IMR-90 (cell line): ENCODE measurements at regions not wholly inside any gene's neighbourhood (a gene's known extent, or its start where the extent isn't known, plus 50 kb on each side); places are given as distances from the start of the nearest gene placed in this dataset.

Experiments
- ATAC-seq: fragments of 200-7000 bp; cut with Tn5 transposase; 2 replicates; pipeline ENCODE4 v1.9.1; 2020; ENCODE audit warnings: low read depth, mild to moderate bottlenecking, moderate library complexity
- BruUV-seq: library from RNA; stranded (reverse); fragments of 400-500 nt; replicated peaks from 2 replicates; lab custom pipeline; 2021; lab: Mats Ljungman, UMichigan
- CTCF ChIA-PET: fragments of 300-600 bp; formaldehyde crosslinking; extraction: SDS; loops from one replicate; lab custom pipeline; 2021; ENCODE audit warnings: antibody characterized with exemption; lab: Yijun Ruan, JAX
- POLR2A ChIA-PET: fragments of 300-600 bp; sonication (Branson Sonifier 250); formaldehyde crosslinking; loops from one replicate; lab custom pipeline; 2022; ENCODE audit warnings: antibody characterized with exemption; ENCODE audit not compliant: unreplicated experiment; lab: Charles Lee
- DNase-seq: peaks from one replicate; pipeline ENCODE4 v3.0.0; 2013
- H2AFZ ChIP-seq: replicated peaks from 2 replicates; pipeline ENCODE3; 2013; ENCODE audit warnings: low read length, mild to moderate bottlenecking; ENCODE audit not compliant: poor library complexity
- H2AK5ac ChIP-seq: 2 replicates; pipeline ENCODE4 v1.6.1; 2013; ENCODE audit warnings: low read depth, low read length, inconsistent platforms
- H2AK9ac ChIP-seq: replicated peaks from 2 replicates; pipeline ENCODE3; 2013; ENCODE audit warnings: mild to moderate bottlenecking, low read depth, low read length, moderate library complexity; ENCODE audit not compliant: poor library complexity
- H2BK120ac ChIP-seq: 2 replicates; pipeline ENCODE4 v1.6.1; 2013; ENCODE audit warnings: low read depth, low read length, inconsistent platforms
- H2BK15ac ChIP-seq: 3 replicates; pipeline ENCODE4 v1.6.1; 2013; ENCODE audit warnings: low read depth, low read length, inconsistent platforms
- H2BK20ac ChIP-seq: 2 replicates; pipeline ENCODE4 v1.6.1; 2013; ENCODE audit warnings: low read depth, mild to moderate bottlenecking, inconsistent platforms, low read length, moderate library complexity
- H2BK5ac ChIP-seq: 2 replicates; pipeline ENCODE4 v1.6.1; 2013; ENCODE audit warnings: mild to moderate bottlenecking, low read depth, low read length, inconsistent platforms; ENCODE audit not compliant: poor library complexity, severe bottlenecking
- H3K14ac ChIP-seq: replicated peaks from 2 replicates; pipeline ENCODE4 v1.6.1; 2013; ENCODE audit warnings: low read depth, low read length, inconsistent platforms
- H3K18ac ChIP-seq: 2 replicates; pipeline ENCODE4 v1.6.1; 2013; ENCODE audit warnings: low read depth, low read length, control low read depth
- H3K23ac ChIP-seq: 2 replicates; pipeline ENCODE4 v1.6.1; 2013; ENCODE audit warnings: low read depth, low read length, inconsistent platforms
- H3K27ac ChIP-seq: 2 replicates; pipeline ENCODE4 v1.5.1; 2013; ENCODE audit warnings: mild to moderate bottlenecking, control low read depth, low read length; ENCODE audit not compliant: insufficient read depth
- H3K27me3 ChIP-seq: 2 replicates; pipeline ENCODE4 v1.6.1; 2013; ENCODE audit warnings: low read length; ENCODE audit not compliant: control insufficient read depth, insufficient read depth
- H3K36me3 ChIP-seq: 2 replicates; pipeline ENCODE4 v1.6.1; 2013; ENCODE audit warnings: low read length, mixed read lengths; ENCODE audit not compliant: control insufficient read depth, insufficient read depth
- H3K4ac ChIP-seq: 2 replicates; pipeline ENCODE4 v1.6.1; 2013; ENCODE audit warnings: low read depth, low read length, inconsistent platforms
- H3K4me1 ChIP-seq: 2 replicates; pipeline ENCODE4 v1.6.1; 2013; ENCODE audit warnings: low read length, mixed read lengths; ENCODE audit not compliant: control insufficient read depth, insufficient read depth
- H3K4me2 ChIP-seq: 2 replicates; pipeline ENCODE4 v1.6.1; 2013; ENCODE audit warnings: low read depth, mild to moderate bottlenecking, control low read depth, low read length, moderate library complexity
- H3K4me3 ChIP-seq: 2 replicates; pipeline ENCODE4 v1.5.1; 2013; ENCODE audit warnings: low read depth, mild to moderate bottlenecking, control low read depth, low read length, moderate library complexity; ENCODE audit not compliant: insufficient read depth
- H3K56ac ChIP-seq: 2 replicates; pipeline ENCODE4 v1.6.1; 2013; ENCODE audit warnings: low read length, inconsistent platforms; ENCODE audit not compliant: insufficient read depth; ENCODE audit errors: extremely low read depth
- H3K79me1 ChIP-seq, 2 experiments: 2 replicates each; pipeline ENCODE4 v1.6.1; 2013; ENCODE audit warnings: low read length in 2 of 2, inconsistent platforms in 1 of 2, low read depth in 1 of 2
- H3K9ac ChIP-seq: 2 replicates; pipeline ENCODE4 v1.6.1; 2013; ENCODE audit warnings: low read depth, low read length, control low read depth
- H3K9me1 ChIP-seq: 2 replicates; pipeline ENCODE4 v1.6.1; 2013; ENCODE audit warnings: low read length, inconsistent platforms; ENCODE audit not compliant: insufficient read depth
- H3K9me3 ChIP-seq: 2 replicates; pipeline ENCODE4 v1.6.1; 2013; ENCODE audit warnings: low read length; ENCODE audit not compliant: control insufficient read depth, insufficient read depth
- H4K20me1 ChIP-seq: 2 replicates; pipeline ENCODE4 v1.6.1; 2013; ENCODE audit warnings: low read length, inconsistent platforms; ENCODE audit not compliant: insufficient read depth
- H4K5ac ChIP-seq: 2 replicates; pipeline ENCODE4 v1.6.1; 2013; ENCODE audit warnings: mild to moderate bottlenecking, low read depth, low read length, control low read depth
- H4K8ac ChIP-seq, 2 experiments: 2 replicates each; pipeline ENCODE4 v1.6.1; 2013; ENCODE audit warnings: low read depth in 2 of 2, low read length in 2 of 2, control low read depth in 1 of 2, inconsistent platforms in 1 of 2
- H4K91ac ChIP-seq: 2 replicates; pipeline ENCODE4 v1.6.1; 2013; ENCODE audit warnings: low read depth, low read length, inconsistent platforms; ENCODE audit not compliant: insufficient read depth
- MXI1 ChIP-seq: IDR thresholded peaks from 2 replicates; pipeline ENCODE4 v1.6.1; 2012; ENCODE audit warnings: low read depth, mild to moderate bottlenecking, low read length, moderate library complexity, borderline replicate concordance
- POLR2A ChIP-seq: IDR thresholded peaks from 2 replicates; pipeline ENCODE4 v1.6.1; 2012; ENCODE audit warnings: mild to moderate bottlenecking, low read depth, low read length
- WGBS, 2 experiments: methylation state at CpG; one replicate each; pipeline versions ENCODE4 v1.1.5 to v1.1.7; 2013; ENCODE audit warnings: missing lambda C conversion rate in 2 of 2; ENCODE audit not compliant: insufficient read length in 1 of 2; ENCODE audit errors: extremely low coverage in 2 of 2; 5-methylcytosine and 5-hydroxymethylcytosine counted together
- dilution Hi-C: fragments of 300-500 bp; cut with HindIII; formaldehyde crosslinking; loops from one replicate; pipeline ENCODE4 v1.14.3; 2018; ENCODE audit warnings: low sequenced_read_pairs; ENCODE audit not compliant: unreplicated experiment
- in situ Hi-C: fragments of 300-500 bp; cut with MboI; formaldehyde crosslinking; loops from 3 replicates; pipeline ENCODE4 v1.14.3; 2019; ENCODE audit warnings: low sequenced_read_pairs, inconsistent platforms, mixed read lengths
- intact Hi-C: fragments of 100-400 bp; cut with micrococcal nuclease; formaldehyde crosslinking; loops from 2 replicates; pipeline ENCODE4 v1.10.0; 2022

- Histone ChIP-seq H3K27me3 (no peaks in the 10 kb centered on the region), H3K23ac (no peak overlapping the region), H3K4ac (peak overlapping the region; percentile 42; the same call in 1 of the 2 replicates), H3K9ac (no peak overlapping the region), H3K36me3 (no peaks in the 10 kb centered on the region), H3K9me1 (peaks cover 19% of the 10 kb centered on the region), H4K20me1 (no peaks in the 10 kb centered on the region), H2BK120ac (peak overlapping the region; percentile 71; the same call in 1 of the 2 replicates), H2AK5ac (peak overlapping the region; percentile 26; the same call in 1 of the 2 replicates), H3K79me1 (peaks cover 0 to 7% of the 10 kb centered on the region in 2 experiments; a peak in 1 of 4 replicates), H3K4me1 (peaks cover 9% of the 10 kb centered on the region), H2BK5ac (peak overlapping the region; percentile 2), H3K27ac (no peak overlapping the region), H3K18ac (peak overlapping the region; percentile 86; the same call in 1 of the 2 replicates), H3K56ac (no peak overlapping the region), H3K14ac (peak overlapping the region; percentile 73), H2AFZ (no peak overlapping the region), H3K9me3 (no peaks in the 10 kb centered on the region), H2BK20ac (0 out of 2 replicates have a peak overlapping the region, but pooled peaks have one; percentile 72), H4K8ac (peak overlapping the region in 1 of 2 experiments; percentile 33; a peak in 2 of 4 replicates), H3K4me3 (no peak overlapping the region), H3K4me2 (no peak overlapping the region), H2BK15ac (peak overlapping the region; percentile 76; the same call in 1 of the 3 replicates), H2AK9ac (no peak overlapping the region), H4K5ac (peak overlapping the region; percentile 53; the same call in 1 of the 2 replicates), H4K91ac (no peak overlapping the region; the same call in 1 of the 2 replicates)
- no TSS peak for BruUV-seq
- TF ChIP-seq POLR2A (no peak), MXI1 (no peak)
- no peak for DNase-seq
- dilution Hi-C loops (no loop called here), intact Hi-C loops (no loop called here), in situ Hi-C loops (no loop called here)
- ATAC-seq, result no peak
- CTCF ChIA-PET, result no interaction called here
- POLR2A ChIA-PET, result no interaction called here
- WGBS, 2 experiments, result no CpG with 5 or more reads among the region's 1 CpG
These were observed 202.0 kb upstream of the FRMD6 start for GRCh38 chr14:51449681-51450080.
